ENCODE measurements at regions not wholly inside any gene's neighbourhood (a gene's known extent, or its start where the extent isn't known, plus 50 kb on each side); places are given as distances from the start of the nearest gene placed in this dataset.

DNA sequence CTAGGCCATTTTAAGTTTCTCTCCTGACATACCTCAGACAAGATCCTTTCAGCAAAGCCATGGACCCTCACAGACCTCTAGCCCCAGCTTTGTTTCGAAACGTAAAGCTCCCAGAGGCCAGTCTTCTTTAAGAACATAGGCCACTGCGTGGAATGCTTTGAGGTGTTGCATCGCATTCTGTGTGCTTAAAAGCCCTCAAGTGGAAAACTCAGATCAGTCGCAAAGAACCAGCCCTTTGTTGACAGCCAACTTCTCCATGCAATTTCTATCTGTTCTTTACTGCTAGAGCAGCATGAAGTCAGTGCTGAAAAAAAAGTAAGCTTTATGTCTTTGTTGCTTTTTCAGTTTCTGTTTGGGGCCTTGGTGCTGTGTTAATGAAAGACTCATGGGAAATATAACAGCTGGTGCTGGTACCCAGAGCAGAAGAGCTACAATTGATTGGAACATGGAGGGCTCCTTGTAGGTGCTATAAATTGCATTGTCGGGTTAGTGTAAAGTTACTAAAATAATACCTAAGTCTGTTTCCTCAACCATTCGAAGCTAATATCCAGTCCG lies 142.6 kb downstream of the MAP3K7 start:
- no peaks in the 10 kb centered on the region for H3K9me3 ChIP-seq
- H3K27ac ChIP-seq, result no peak overlapping the region
- no peak for TF ChIP-seq POLR2AphosphoS5 (IDR thresholded peaks at IDR 0.05; ENCODE audit: insufficient read depth in 1 of 2, low read depth in 1 of 2)
- no peak overlapping the region for H3K4me3 ChIP-seq
- intact Hi-C loops (cut with DNase I), result no loop called here
- DNase-seq (ENCODE audit: extremely low spot score in 2 of 2), result no peak
- no peaks in the 10 kb centered on the region for H3K4me1 ChIP-seq
- H3K27me3 ChIP-seq, result no peaks in the 10 kb centered on the region
- no peaks in the 10 kb centered on the region for H3K36me3 ChIP-seq

DNA sequence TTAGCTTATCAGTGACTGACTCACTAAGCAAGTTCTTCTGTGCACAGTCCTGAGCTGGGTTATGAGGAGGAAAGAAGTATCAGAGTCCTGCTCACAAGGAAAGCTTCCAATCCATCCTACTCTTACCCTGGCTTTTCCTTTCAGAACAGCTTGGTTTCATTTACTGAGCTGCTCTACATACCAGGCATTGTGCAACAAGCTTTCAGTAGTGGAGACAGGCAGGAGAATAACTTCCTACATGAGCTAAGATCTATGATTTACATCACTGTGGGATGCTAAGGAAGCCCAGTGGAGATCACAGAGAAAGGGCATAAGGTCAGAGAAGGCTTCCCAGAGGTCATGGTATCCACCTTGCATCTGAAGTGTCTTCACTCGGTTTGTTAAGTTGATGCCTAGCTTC lies 144.5 kb downstream of the MAP3K7 start:
- Histone ChIP-seq H3K4me1 (no peaks in the 10 kb centered on the region), H3K36me3 (no peaks in the 10 kb centered on the region), H3K9me3 (no peaks in the 10 kb centered on the region), H3K4me3 (no peak overlapping the region), H3K27me3 (no peaks in the 10 kb centered on the region), H3K27ac (no peak overlapping the region)
- intact Hi-C loops (cut with DNase I), result no loop called here
- DNase-seq (ENCODE audit: extremely low spot score in 2 of 2), result no peak
- TF ChIP-seq POLR2A (IDR thresholded peaks at IDR 0.05), result no peak
- TF ChIP-seq POLR2AphosphoS5 (IDR thresholded peaks at IDR 0.05; ENCODE audit: insufficient read depth in 1 of 2, low read depth in 1 of 2), result no peak
- TF ChIP-seq, protein P1, sequence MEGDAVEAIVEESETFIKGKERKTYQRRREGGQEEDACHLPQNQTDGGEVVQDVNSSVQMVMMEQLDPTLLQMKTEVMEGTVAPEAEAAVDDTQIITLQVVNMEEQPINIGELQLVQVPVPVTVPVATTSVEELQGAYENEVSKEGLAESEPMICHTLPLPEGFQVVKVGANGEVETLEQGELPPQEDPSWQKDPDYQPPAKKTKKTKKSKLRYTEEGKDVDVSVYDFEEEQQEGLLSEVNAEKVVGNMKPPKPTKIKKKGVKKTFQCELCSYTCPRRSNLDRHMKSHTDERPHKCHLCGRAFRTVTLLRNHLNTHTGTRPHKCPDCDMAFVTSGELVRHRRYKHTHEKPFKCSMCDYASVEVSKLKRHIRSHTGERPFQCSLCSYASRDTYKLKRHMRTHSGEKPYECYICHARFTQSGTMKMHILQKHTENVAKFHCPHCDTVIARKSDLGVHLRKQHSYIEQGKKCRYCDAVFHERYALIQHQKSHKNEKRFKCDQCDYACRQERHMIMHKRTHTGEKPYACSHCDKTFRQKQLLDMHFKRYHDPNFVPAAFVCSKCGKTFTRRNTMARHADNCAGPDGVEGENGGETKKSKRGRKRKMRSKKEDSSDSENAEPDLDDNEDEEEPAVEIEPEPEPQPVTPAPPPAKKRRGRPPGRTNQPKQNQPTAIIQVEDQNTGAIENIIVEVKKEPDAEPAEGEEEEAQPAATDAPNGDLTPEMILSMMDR (IDR thresholded peaks at IDR 0.05), result no peak

DNA sequence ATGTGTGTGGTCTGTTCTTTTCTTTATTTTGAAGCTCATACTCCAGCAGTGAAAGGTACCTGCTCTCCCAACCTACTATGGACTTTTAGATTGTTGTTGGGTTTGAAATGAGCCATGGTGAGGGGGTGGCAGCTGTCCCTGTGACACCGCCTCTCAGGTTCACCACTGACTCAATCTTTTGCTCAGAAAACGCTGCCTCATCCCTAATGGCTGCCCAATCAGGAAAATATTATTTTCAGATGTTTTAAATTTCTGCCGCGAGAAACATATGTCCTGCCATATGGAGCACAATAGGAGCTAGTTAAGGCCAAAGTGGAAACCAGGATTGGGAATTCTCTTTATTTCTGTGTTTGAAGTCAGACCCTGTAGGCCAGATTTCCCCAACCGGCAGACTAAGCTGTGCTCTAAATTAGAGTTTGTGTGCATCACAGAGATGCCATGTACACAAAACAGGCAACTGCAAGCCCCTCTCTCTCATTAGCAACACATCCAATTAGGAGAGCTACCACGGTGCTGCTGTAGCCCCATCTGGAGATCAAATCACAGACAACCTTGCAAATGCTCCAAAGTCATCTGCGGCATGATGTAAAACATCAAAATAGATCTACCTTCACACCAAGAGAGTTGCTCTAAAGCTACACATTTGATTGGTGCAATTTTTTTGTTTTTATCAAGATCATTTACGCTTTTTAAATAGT lies 144.1 kb upstream of the BACH2 start:
- no peak overlapping the region for H3K4me3 ChIP-seq
- TF ChIP-seq POLR2AphosphoS5 (IDR thresholded peaks at IDR 0.05; ENCODE audit: insufficient read depth in 1 of 2, low read depth in 1 of 2), result no peak
- TF ChIP-seq POLR2A (IDR thresholded peaks at IDR 0.05), result no peak
- TF ChIP-seq, protein P1 (IDR thresholded peaks at IDR 0.05), result no peak
- H3K4me1 ChIP-seq, result no peaks in the 10 kb centered on the region
- no peak for DNase-seq (ENCODE audit: extremely low spot score in 2 of 2)
- H3K36me3 ChIP-seq, result no peaks in the 10 kb centered on the region
- H3K9me3 ChIP-seq, result no peaks in the 10 kb centered on the region
- no peak overlapping the region for H3K27ac ChIP-seq
- intact Hi-C loops (cut with DNase I), result no loop called here
- no peaks in the 10 kb centered on the region for H3K27me3 ChIP-seq

DNA sequence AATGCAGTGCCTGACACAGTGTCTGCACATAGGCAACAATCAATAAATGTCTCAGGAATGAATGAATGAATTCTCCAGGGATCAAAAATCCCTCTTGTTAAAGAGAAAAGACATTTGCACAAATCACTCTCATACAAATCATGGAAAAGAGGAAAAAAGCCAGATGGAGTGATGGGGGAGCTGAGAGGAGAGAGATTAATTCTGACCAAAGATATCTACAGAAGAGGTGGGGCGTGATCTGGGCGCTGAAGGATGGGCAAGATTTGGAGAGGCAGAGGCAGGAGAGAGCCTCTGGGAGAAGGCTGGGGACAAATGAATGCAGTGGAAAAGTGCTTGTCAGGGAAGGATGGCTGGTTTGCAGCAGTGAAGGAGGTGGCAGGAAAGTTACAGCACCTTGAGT lies 142.9 kb upstream of the BACH2 start:
- intact Hi-C loops (cut with DNase I), result no loop called here
- Histone ChIP-seq H3K27ac (no peak overlapping the region), H3K4me1 (no peaks in the 10 kb centered on the region), H3K36me3 (no peaks in the 10 kb centered on the region), H3K9me3 (no peaks in the 10 kb centered on the region), H3K27me3 (no peaks in the 10 kb centered on the region), H3K4me3 (no peak overlapping the region)
- no peak for DNase-seq (ENCODE audit: extremely low spot score in 2 of 2)
- TF ChIP-seq POLR2AphosphoS5 (IDR thresholded peaks at IDR 0.05; ENCODE audit: insufficient read depth in 1 of 2, low read depth in 1 of 2) (no peak), POLR2A (IDR thresholded peaks at IDR 0.05) (no peak)
- TF ChIP-seq, protein P1 (IDR thresholded peaks at IDR 0.05), result no peak

DNA sequence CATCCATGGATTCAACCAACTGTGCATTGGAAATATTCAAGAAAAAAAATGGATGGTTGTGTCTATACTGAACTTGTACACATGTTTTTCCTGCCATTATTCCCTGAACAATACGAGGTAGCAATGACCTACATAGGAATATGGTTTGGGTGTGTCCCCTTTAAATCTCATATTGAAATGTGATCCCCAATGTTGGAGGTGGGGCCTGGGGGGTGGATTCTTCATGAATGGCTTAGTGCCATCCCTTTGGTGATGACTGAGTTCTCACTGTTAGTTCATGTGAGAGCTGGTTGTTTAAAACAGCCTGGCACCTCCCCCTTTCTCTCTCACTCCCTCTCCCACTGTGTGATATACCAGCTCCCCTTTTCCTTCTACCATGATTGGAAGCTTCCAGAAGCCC lies 139.8 kb upstream of the BACH2 start:
- Histone ChIP-seq H3K36me3 (no peaks in the 10 kb centered on the region), H3K27me3 (no peaks in the 10 kb centered on the region), H3K27ac (no peak overlapping the region), H3K4me1 (no peaks in the 10 kb centered on the region), H3K9me3 (no peaks in the 10 kb centered on the region), H3K4me3 (no peak overlapping the region)
- no peak for TF ChIP-seq POLR2A (IDR thresholded peaks at IDR 0.05)
- TF ChIP-seq POLR2AphosphoS5 (IDR thresholded peaks at IDR 0.05; ENCODE audit: insufficient read depth in 1 of 2, low read depth in 1 of 2), result no peak
- TF ChIP-seq, protein P1 (IDR thresholded peaks at IDR 0.05), result no peak
- intact Hi-C loops (cut with DNase I), result no loop called here
- DNase-seq (ENCODE audit: extremely low spot score in 2 of 2), result no peak
